NCI-H2081 (cell line): ENCODE measurements at regions not wholly inside any gene's neighbourhood (a gene's known extent, or its start where the extent isn't known, plus 50 kb on each side); places are given as distances from the start of the nearest gene placed in this dataset.

ENCODE experiments used
- DNase-seq, 2 experiments: peaks; one replicate each; lab custom pipeline; 2025; lab: John Stamatoyannopoulos, UW

- DNase-seq = no peak
Observed at GRCh38 chr7:84624927-84625326, 430.3 kb upstream of the SEMA3A start.

GRCh38 chr7:84624527-84624926 lies 429.9 kb upstream of the SEMA3A start:
- no peak for DNase-seq

- DNase-seq = no peak
Observed at GRCh38 chr7:84617265-84618030, 422.9 kb upstream of the SEMA3A start.

GRCh38 chr7:84614821-84615501 lies 420.4 kb upstream of the SEMA3A start:
- DNase-seq = no peak

GRCh38 chr7:84612981-84613681 lies 418.5 kb upstream of the SEMA3A start:
- DNase-seq = no peak

GRCh38 chr7:84611391-84611790 lies 416.8 kb upstream of the SEMA3A start:
- DNase-seq = no peak

- DNase-seq = no peak
Observed at GRCh38 chr7:84610390-84610789, 415.8 kb upstream of the SEMA3A start.

GRCh38 chr7:84605301-84605700 lies 410.7 kb upstream of the SEMA3A start:
- DNase-seq = no peak

GRCh38 chr7:84603545-84603944 lies 409.0 kb upstream of the SEMA3A start:
- no peak for DNase-seq

- no peak for DNase-seq
Observed at GRCh38 chr7:84595026-84595425, 400.4 kb upstream of the SEMA3A start.

GRCh38 chr7:84591897-84592296 lies 397.3 kb upstream of the SEMA3A start:
- no peak for DNase-seq

GRCh38 chr7:84589012-84589411 lies 394.4 kb upstream of the SEMA3A start:
- DNase-seq = no peak

GRCh38 chr7:84583331-84583730 lies 388.7 kb upstream of the SEMA3A start:
- no peak for DNase-seq

GRCh38 chr7:84582747-84583146 lies 388.2 kb upstream of the SEMA3A start:
- no peak for DNase-seq

GRCh38 chr7:84578825-84579224 lies 384.2 kb upstream of the SEMA3A start:
- no peak for DNase-seq

GRCh38 chr7:84568781-84569180 lies 374.2 kb upstream of the SEMA3A start:
- DNase-seq = no peak

- DNase-seq = no peak
Observed at GRCh38 chr7:84565345-84566074, 370.9 kb upstream of the SEMA3A start.

- no peak for DNase-seq
Observed at GRCh38 chr7:84553711-84554110, 359.1 kb upstream of the SEMA3A start.

GRCh38 chr7:84549409-84549808 lies 354.8 kb upstream of the SEMA3A start:
- DNase-seq = no peak

GRCh38 chr7:84548366-84549365 lies 354.1 kb upstream of the SEMA3A start:
- DNase-seq = no peak

- no peak for DNase-seq
Observed at GRCh38 chr7:84547331-84547730, 352.7 kb upstream of the SEMA3A start.
